K562 (cell line): ENCODE measurements at regions not wholly inside any gene's neighbourhood (a gene's known extent, or its start where the extent isn't known, plus 50 kb on each side); places are given as distances from the start of the nearest gene placed in this dataset.

Experiments used
- E2F6 ChIP-seq, 2 experiments: IDR thresholded peaks; 2 replicates each; pipeline ENCODE4 v1.6.1; 2011; ENCODE audit warnings: borderline replicate concordance in 1 of 2, control low read depth in 1 of 2, low read depth in 1 of 2, low read length in 1 of 2, mild to moderate bottlenecking in 1 of 2, mixed read lengths in 1 of 2, moderate library complexity in 1 of 2; ENCODE audit not compliant: insufficient read depth in 1 of 2, insufficient read length in 1 of 2, poor library complexity in 1 of 2, severe bottlenecking in 1 of 2; ENCODE audit errors: extremely low read depth in 1 of 2
- FOXJ3 ChIP-seq: sonication (generic); formaldehyde crosslinking; IDR thresholded peaks from 2 replicates; pipeline ENCODE4 v1.4.0; 2020; ENCODE audit warnings: mild to moderate bottlenecking, missing genetic modification reagents
- GTF2F1 ChIP-seq: IDR thresholded peaks from 2 replicates; pipeline ENCODE4 v1.6.1; 2011; ENCODE audit warnings: low read depth, low read length, improper control_type of control experiment
- KDM1A ChIP-seq, 2 experiments: fragments of 450-650 bp; IDR thresholded peaks; 2 replicates each; pipeline ENCODE4 v1.6.1; 2016; ENCODE audit warnings: mild to moderate bottlenecking in 2 of 2
- MAX ChIP-seq: sonication (generic); formaldehyde crosslinking; IDR thresholded peaks from 2 replicates; pipeline ENCODE4 v1.9.0; 2022; ENCODE audit warnings: mild to moderate bottlenecking, missing genetic modification reagents
- POLR2A ChIP-seq: fragments of 450-650 bp; conservative IDR thresholded peaks from 2 replicates; pipeline ENCODE4 v1.6.1; 2016
- RBM34 ChIP-seq: fragments of 200-400 bp; formaldehyde crosslinking; IDR thresholded peaks from 2 replicates; pipeline ENCODE4 v1.6.1; 2018; ENCODE audit warnings: low read length, borderline replicate concordance; ENCODE audit not compliant: insufficient read depth
- RCOR1 ChIP-seq, 2 experiments: IDR thresholded peaks; 2 replicates each; pipeline ENCODE4 v1.6.1; 2012; ENCODE audit warnings: low read depth in 2 of 2, low read length in 2 of 2, borderline replicate concordance in 1 of 2, improper control_type of control experiment in 1 of 2

GRCh38 chr7:67760971-67761370 lies 764.3 kb downstream of the TYW1 start:
- TF ChIP-seq RCOR1 (IDR thresholded peaks at IDR 0.05; ENCODE audit: borderline replicate concordance in 1 of 2, low read depth in 2 of 2, low read length in 2 of 2) (no peak), FOXJ3 (no peak), RBM34 (no peak), POLR2A (no peak), MAX (CRISPR knock-in tag) (no peak), E2F6 (IDR thresholded peaks at IDR 0.05; ENCODE audit: borderline replicate concordance in 1 of 2, extremely low read depth in 1 of 2, insufficient read depth in 1 of 2, insufficient read length in 1 of 2, low read depth in 1 of 2, low read length in 1 of 2, poor library complexity in 1 of 2, severe bottlenecking in 1 of 2) (no peak), GTF2F1 (no peak), KDM1A (IDR thresholded peaks at IDR 0.05) (no peak)
